ENCODE measurements at regions not wholly inside any gene's neighbourhood (a gene's known extent, or its start where the extent isn't known, plus 50 kb on each side); places are given as distances from the start of the nearest gene placed in this dataset.

GRCh38 chr18:8942909-8943545 is 159.5 kb upstream of the NDUFV2 start:
- TF ChIP-seq POLR2A (IDR thresholded peaks at IDR 0.05): no peak
- TF ChIP-seq EP300 (IDR thresholded peaks at IDR 0.05): no peak
- no peak for TF ChIP-seq POLR2AphosphoS5 (IDR thresholded peaks at IDR 0.05)
- no peak for TF ChIP-seq CTCF (IDR thresholded peaks at IDR 0.05)
- Histone ChIP-seq H3K4me3 (no peak overlapping the region), H3K36me3 (no peaks in the 10 kb centered on the region), H3K27me3 (no peaks in the 10 kb centered on the region), H3K4me1 (peaks cover 5% of the 10 kb centered on the region), H3K27ac (no peak overlapping the region), H3K9me3 (no peaks in the 10 kb centered on the region)
- 85% methylated on average over 15 of the region's 15 CpGs for WGBS
- DNase-seq (ENCODE audit: low spot score in 2 of 2): no peak

- Histone ChIP-seq H3K36me3 (no peaks in the 10 kb centered on the region), H3K4me3 (no peak overlapping the region), H3K27me3 (no peaks in the 10 kb centered on the region), H3K27ac (no peak overlapping the region), H3K4me1 (peaks cover 9% of the 10 kb centered on the region), H3K9me3 (no peaks in the 10 kb centered on the region)
- no peak for TF ChIP-seq POLR2A (IDR thresholded peaks at IDR 0.05)
- no peak for TF ChIP-seq CTCF (IDR thresholded peaks at IDR 0.05)
- no peak for TF ChIP-seq EP300 (IDR thresholded peaks at IDR 0.05)
- no peak for TF ChIP-seq POLR2AphosphoS5 (IDR thresholded peaks at IDR 0.05)
- WGBS: 82% methylated on average over 11 of the region's 11 CpGs
- DNase-seq (ENCODE audit: low spot score in 2 of 2): no peak
These were observed 158.3 kb upstream of the NDUFV2 start for GRCh38 chr18:8943900-8944870.

DNA sequence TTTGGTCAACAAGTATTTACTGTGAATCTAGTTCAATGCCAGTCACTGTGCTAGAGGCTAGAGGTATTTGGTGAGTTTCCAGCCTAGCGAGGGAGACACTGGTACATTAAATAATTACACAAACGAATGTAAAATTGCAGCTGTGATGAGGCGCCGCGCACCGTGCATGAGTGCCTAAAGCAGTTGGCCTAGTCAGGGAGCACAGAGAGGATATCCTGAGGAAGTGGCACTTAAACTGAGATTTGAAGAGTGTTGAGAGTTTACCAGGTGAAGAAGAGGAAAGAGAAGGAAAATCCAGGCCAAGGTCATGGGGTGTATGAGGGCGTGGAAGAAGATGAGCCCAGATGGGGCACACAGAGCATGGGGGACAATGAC is 157.6 kb upstream of the NDUFV2 start:
- TF ChIP-seq EP300 (IDR thresholded peaks at IDR 0.05): no peak
- no peak for TF ChIP-seq POLR2AphosphoS5 (IDR thresholded peaks at IDR 0.05)
- TF ChIP-seq CTCF (IDR thresholded peaks at IDR 0.05): no peak
- H3K27ac ChIP-seq: no peak overlapping the region
- no peaks in the 10 kb centered on the region for H3K9me3 ChIP-seq
- no peak overlapping the region for H3K4me3 ChIP-seq
- no peak for DNase-seq (ENCODE audit: low spot score in 2 of 2)
- peaks cover 15% of the 10 kb centered on the region for H3K4me1 ChIP-seq
- H3K27me3 ChIP-seq: no peaks in the 10 kb centered on the region
- H3K36me3 ChIP-seq: no peaks in the 10 kb centered on the region
- WGBS: 70% methylated on average over 7 of the region's 7 CpGs

- 45% methylated on average over 2 of the region's 2 CpGs for WGBS
- TF ChIP-seq CTCF (IDR thresholded peaks at IDR 0.05) (no peak), EP300 (IDR thresholded peaks at IDR 0.05) (no peak)
- peaks cover 15% of the 10 kb centered on the region for H3K4me1 ChIP-seq
- DNase-seq (ENCODE audit: low spot score in 2 of 2): no peak
- no peaks in the 10 kb centered on the region for H3K36me3 ChIP-seq
- H3K27me3 ChIP-seq: no peaks in the 10 kb centered on the region
- H3K9me3 ChIP-seq: no peaks in the 10 kb centered on the region
- no peak overlapping the region for H3K27ac ChIP-seq
- H3K4me3 ChIP-seq: no peak overlapping the region
These were observed 157.0 kb upstream of the NDUFV2 start for GRCh38 chr18:8945514-8945913.

DNA sequence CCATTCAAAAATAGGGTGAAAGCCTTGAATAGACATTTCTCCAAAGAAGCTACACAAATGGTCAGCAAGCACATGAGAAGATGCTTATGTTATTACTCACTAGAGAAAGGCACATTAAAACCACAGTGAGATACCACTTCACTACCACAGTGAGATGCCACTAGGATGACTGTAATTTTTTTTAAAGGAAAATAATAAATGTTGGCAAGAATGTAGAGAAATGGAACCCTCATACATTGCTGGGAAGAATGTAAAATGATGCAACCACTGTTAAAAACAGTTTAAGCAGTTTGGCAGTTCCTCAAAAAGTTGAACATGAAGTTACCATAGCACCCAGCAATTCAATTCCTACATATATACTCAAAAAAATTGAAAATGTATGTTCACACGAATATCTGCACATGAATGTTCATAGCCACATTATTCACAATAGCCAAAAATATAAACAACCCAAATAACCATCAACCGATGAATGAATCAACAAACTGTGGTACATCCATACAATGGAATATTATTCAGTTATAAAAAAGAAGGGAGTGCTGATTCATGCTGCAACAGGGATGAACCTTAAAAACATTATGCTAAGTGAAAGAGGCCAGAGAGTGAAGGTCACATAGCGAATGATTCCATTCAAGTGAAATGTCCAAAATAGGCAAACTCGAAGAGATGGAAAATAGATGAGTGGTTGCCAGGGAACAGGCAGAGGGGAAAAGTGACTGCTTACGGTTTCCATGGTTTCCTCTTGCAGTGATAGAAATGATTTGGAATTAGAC is 156.2 kb upstream of the NDUFV2 start:
- DNase-seq (ENCODE audit: low spot score in 2 of 2): no peak
- no peak overlapping the region for H3K27ac ChIP-seq
- TF ChIP-seq CTCF (IDR thresholded peaks at IDR 0.05): no peak
- no peak for TF ChIP-seq POLR2AphosphoS5 (IDR thresholded peaks at IDR 0.05)
- TF ChIP-seq EP300 (IDR thresholded peaks at IDR 0.05): no peak
- no peak for TF ChIP-seq POLR2A (IDR thresholded peaks at IDR 0.05)
- 85% methylated on average over 5 of the region's 5 CpGs for WGBS
- H3K4me1 ChIP-seq: peaks cover 15% of the 10 kb centered on the region
- no peaks in the 10 kb centered on the region for H3K27me3 ChIP-seq
- H3K9me3 ChIP-seq: no peaks in the 10 kb centered on the region
- no peak overlapping the region for H3K4me3 ChIP-seq
- H3K36me3 ChIP-seq: no peaks in the 10 kb centered on the region

All from suprapubic skin (tissue), 4 donors.